Gastrocnemius medialis (tissue), 4 donors: ENCODE measurements at regions not wholly inside any gene's neighbourhood (a gene's known extent, or its start where the extent isn't known, plus 50 kb on each side); places are given as distances from the start of the nearest gene placed in this dataset.

Experiments
- POLR2A ChIP-seq, 2 donors: fragments of 450-650 bp; IDR thresholded peaks; one replicate each; pipeline ENCODE4 v1.6.1; 2017; ENCODE audit warnings: antibody characterized with exemption in 2 of 2, mild to moderate bottlenecking in 2 of 2, moderate library complexity in 2 of 2
- TF ChIP-seq, protein P1 (sequence below), 5 experiments: fragments of 450-650 bp in 3 of 5; fragments of 200-600 bp in 2 of 5; sonication (generic) in 2 of 5; IDR thresholded peaks in 4 of 5; conservative IDR thresholded peaks in 1 of 5; 1 replicate in 4 of 5; 2 replicates in 1 of 5; pipeline ENCODE4 v1.5.1; 2016 to 2019; ENCODE audit warnings: antibody characterized with exemption in 5 of 5, mild to moderate bottlenecking in 3 of 5, moderate library complexity in 3 of 5

GRCh38 chr1:177423090-177423489 is 252.3 kb downstream of the BRINP2 start:
- TF ChIP-seq, protein P1, sequence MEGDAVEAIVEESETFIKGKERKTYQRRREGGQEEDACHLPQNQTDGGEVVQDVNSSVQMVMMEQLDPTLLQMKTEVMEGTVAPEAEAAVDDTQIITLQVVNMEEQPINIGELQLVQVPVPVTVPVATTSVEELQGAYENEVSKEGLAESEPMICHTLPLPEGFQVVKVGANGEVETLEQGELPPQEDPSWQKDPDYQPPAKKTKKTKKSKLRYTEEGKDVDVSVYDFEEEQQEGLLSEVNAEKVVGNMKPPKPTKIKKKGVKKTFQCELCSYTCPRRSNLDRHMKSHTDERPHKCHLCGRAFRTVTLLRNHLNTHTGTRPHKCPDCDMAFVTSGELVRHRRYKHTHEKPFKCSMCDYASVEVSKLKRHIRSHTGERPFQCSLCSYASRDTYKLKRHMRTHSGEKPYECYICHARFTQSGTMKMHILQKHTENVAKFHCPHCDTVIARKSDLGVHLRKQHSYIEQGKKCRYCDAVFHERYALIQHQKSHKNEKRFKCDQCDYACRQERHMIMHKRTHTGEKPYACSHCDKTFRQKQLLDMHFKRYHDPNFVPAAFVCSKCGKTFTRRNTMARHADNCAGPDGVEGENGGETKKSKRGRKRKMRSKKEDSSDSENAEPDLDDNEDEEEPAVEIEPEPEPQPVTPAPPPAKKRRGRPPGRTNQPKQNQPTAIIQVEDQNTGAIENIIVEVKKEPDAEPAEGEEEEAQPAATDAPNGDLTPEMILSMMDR (IDR thresholded peaks at IDR 0.05 in 4 of 5, conservative IDR thresholded peaks at IDR 0.05 in 1 of 5): no peak
- no peak for TF ChIP-seq POLR2A (IDR thresholded peaks at IDR 0.05)
